ENCODE measurements at regions not wholly inside any gene's neighbourhood (a gene's known extent, or its start where the extent isn't known, plus 50 kb on each side); places are given as distances from the start of the nearest gene placed in this dataset.

DNA sequence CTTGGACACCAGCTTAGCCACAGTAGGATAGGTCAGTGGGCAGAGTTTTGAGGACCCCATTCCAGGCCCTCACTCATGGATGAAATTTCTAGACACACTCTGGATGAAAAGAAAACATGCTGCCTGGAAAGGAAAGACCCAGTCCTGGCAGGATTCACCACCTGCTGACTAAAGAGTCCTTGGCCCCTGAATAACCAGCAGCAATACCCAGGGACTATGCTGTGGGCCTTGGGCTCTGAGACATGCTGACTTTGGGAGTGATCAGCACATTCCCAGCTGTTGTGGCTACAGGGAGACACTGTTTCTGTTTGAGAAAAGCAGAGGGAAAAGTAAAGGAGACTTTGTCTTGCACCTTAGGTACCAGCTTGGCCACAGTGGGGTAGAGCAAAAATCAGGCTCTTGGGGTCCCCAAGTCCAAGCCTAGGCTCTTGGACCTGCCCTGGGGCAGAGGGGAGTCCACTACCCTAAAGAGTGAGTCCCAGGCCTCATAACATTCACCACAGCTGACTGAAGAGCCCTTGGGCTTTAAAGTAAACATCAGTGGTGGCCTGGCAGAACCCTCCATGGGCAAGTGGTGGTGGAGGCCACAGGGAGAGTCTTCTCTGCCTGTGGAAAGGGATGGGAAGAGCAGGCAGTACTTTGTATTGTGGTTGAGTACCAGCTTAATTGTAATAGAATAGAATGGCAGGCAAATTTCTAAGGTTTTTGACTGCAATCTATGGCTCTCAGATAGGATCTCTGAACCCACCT lies 516.8 kb downstream of the BCKDHB start:
- Histone ChIP-seq H3K9me3 (ENCODE audit: insufficient read depth, low read length) (no peaks in the 10 kb centered on the region), H3K36me3 (replicated peaks; ENCODE audit: low read depth, low read length) (no peaks in the 10 kb centered on the region), H3K79me2 (ENCODE audit: low read length) (no peaks in the 10 kb centered on the region), H3K4me2 (ENCODE audit: low read length) (no peak overlapping the region), H3K4me3 (ENCODE audit: low read length) (no peak overlapping the region), H3K4me1 (ENCODE audit: low read length) (no peaks in the 10 kb centered on the region), H3K27ac (ENCODE audit: low read length) (no peak overlapping the region), H2AFZ (ENCODE audit: low read depth, low read length) (no peak overlapping the region), H3K9ac (ENCODE audit: low read length) (no peak overlapping the region), H4K20me1 (ENCODE audit: insufficient read depth, low read length) (no peaks in the 10 kb centered on the region), H3K27me3 (ENCODE audit: low read depth, low read length) (no peaks in the 10 kb centered on the region)
- TF ChIP-seq EZH2phosphoT487 (IDR thresholded peaks at IDR 0.05; ENCODE audit: low read depth) (no peak), CTCF (IDR thresholded peaks at IDR 0.05; ENCODE audit: low read depth, low read length) (no peak)

- no peak overlapping the region for H3K4me2 ChIP-seq (ENCODE audit: low read length)
- H3K27ac ChIP-seq (ENCODE audit: low read length) = no peak overlapping the region
Observed at GRCh38 chr6:80622641-80623040, 516.2 kb downstream of the BCKDHB start.

DNA sequence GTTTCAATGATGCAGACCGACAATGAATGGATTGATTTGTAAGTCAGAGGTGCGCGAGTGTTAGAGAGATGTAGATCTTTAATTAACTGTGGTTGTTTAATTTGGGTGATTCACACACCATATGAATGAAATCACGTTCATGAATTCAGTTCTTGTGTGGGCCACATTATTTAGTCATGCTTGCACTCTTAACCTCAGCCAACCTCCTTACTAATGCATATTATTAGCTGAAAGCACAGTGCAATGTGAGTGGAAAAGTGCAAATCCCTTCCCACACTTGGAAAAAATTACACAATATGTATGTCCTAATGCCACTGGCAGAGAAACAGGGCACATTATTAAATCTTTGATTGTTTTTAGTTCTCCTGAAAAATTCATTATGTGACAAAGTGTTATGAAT lies 512.5 kb downstream of the BCKDHB start:
- H3K4me2 ChIP-seq (ENCODE audit: low read length) = no peak overlapping the region

More at GRCh38 chr6:80622641-80623040, 516.2 kb downstream of the BCKDHB start:
- Histone ChIP-seq H2AFZ (ENCODE audit: low read depth, low read length) (no peak overlapping the region), H3K27me3 (ENCODE audit: low read depth, low read length) (no peaks in the 10 kb centered on the region), H3K36me3 (replicated peaks; ENCODE audit: low read depth, low read length) (no peaks in the 10 kb centered on the region), H3K9me3 (ENCODE audit: insufficient read depth, low read length) (no peaks in the 10 kb centered on the region), H3K9ac (ENCODE audit: low read length) (no peak overlapping the region), H3K79me2 (ENCODE audit: low read length) (no peaks in the 10 kb centered on the region), H3K4me1 (ENCODE audit: low read length) (no peaks in the 10 kb centered on the region), H3K4me3 (ENCODE audit: low read length) (no peak overlapping the region), H4K20me1 (ENCODE audit: insufficient read depth, low read length) (no peaks in the 10 kb centered on the region)
- TF ChIP-seq EZH2phosphoT487 (IDR thresholded peaks at IDR 0.05; ENCODE audit: low read depth) (no peak), CTCF (IDR thresholded peaks at IDR 0.05; ENCODE audit: low read depth, low read length) (no peak)

DNA sequence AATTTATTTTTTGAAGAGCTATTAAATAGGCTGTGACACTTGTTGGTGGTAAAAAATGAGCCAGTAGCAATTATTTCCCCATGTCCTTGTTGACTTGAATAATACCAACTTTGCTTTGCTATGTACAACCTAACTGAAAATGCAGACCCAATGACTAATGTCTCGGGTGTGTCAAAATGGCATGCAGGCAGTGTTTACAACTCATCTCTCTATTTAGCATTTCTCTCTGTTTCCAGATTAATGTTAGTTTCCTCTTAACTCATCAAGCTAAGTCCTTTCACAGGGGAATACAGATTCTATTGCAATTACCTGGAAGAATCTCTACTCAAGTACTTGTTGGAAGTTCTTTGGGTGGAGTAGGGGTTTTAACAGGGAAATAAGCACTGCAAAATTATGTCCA lies 504.4 kb downstream of the BCKDHB start:
- Histone ChIP-seq H4K20me1 (ENCODE audit: insufficient read depth, low read length) (no peaks in the 10 kb centered on the region), H3K27me3 (ENCODE audit: low read depth, low read length) (no peaks in the 10 kb centered on the region), H3K4me3 (ENCODE audit: low read length) (no peak overlapping the region), H3K4me1 (ENCODE audit: low read length) (no peaks in the 10 kb centered on the region), H3K4me2 (ENCODE audit: low read length) (no peak overlapping the region), H2AFZ (ENCODE audit: low read depth, low read length) (no peak overlapping the region), H3K9me3 (ENCODE audit: insufficient read depth, low read length) (no peaks in the 10 kb centered on the region), H3K9ac (ENCODE audit: low read length) (no peak overlapping the region), H3K27ac (ENCODE audit: low read length) (no peak overlapping the region), H3K36me3 (replicated peaks; ENCODE audit: low read depth, low read length) (no peaks in the 10 kb centered on the region), H3K79me2 (ENCODE audit: low read length) (no peaks in the 10 kb centered on the region)
- TF ChIP-seq EZH2phosphoT487 (IDR thresholded peaks at IDR 0.05; ENCODE audit: low read depth) (no peak), CTCF (IDR thresholded peaks at IDR 0.05; ENCODE audit: low read depth, low read length) (no peak)

More for the DNA sequence above, 512.5 kb downstream of the BCKDHB start:
- H3K9ac ChIP-seq (ENCODE audit: low read length) = no peak overlapping the region
- H2AFZ ChIP-seq (ENCODE audit: low read depth, low read length) = no peak overlapping the region
- no peak overlapping the region for H3K4me3 ChIP-seq (ENCODE audit: low read length)
- no peaks in the 10 kb centered on the region for H4K20me1 ChIP-seq (ENCODE audit: insufficient read depth, low read length)
- no peak overlapping the region for H3K27ac ChIP-seq (ENCODE audit: low read length)
- no peaks in the 10 kb centered on the region for H3K27me3 ChIP-seq (ENCODE audit: low read depth, low read length)
- no peaks in the 10 kb centered on the region for H3K9me3 ChIP-seq (ENCODE audit: insufficient read depth, low read length)
- H3K79me2 ChIP-seq (ENCODE audit: low read length) = no peaks in the 10 kb centered on the region
- TF ChIP-seq EZH2phosphoT487 (IDR thresholded peaks at IDR 0.05; ENCODE audit: low read depth) = no peak
- no peak for TF ChIP-seq CTCF (IDR thresholded peaks at IDR 0.05; ENCODE audit: low read depth, low read length)
- H3K36me3 ChIP-seq (replicated peaks; ENCODE audit: low read depth, low read length) = no peaks in the 10 kb centered on the region
- no peaks in the 10 kb centered on the region for H3K4me1 ChIP-seq (ENCODE audit: low read length)
